ENCODE measurements at regions not wholly inside any gene's neighbourhood (a gene's known extent, or its start where the extent isn't known, plus 50 kb on each side); places are given as distances from the start of the nearest gene placed in this dataset.

DNA sequence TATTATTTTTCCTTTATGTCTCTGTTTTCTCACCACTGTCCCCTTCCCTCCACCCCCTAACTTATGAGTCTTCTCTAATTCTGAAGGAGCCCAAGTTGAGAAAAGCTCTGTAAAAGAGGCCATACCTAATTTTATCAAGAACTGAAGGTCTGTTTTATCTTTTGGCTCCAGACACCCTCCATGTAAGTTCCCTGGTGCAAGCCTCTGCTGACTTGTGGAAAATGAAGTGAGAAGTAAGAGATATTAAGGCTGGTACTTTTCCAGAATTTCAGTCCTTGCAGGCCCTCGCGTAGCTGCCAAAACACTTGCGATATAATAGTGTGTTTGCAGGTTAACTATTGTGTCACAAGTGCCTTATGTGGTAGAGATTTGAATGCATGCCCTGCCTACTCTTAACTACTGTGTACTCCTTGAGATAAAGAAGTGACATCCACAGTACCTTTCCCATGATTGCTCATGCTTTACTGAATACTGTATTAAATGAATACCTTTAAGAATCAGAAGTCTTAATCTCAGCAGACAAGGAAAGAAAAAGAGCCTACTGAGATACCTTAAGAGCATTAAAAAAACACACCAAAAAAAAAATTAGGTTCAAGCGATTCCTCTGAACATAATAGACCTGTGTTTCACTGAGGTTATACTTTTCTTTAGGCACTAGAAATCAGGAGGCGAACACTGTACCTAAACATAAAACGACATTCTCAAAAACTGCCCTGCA, 143.6 kb upstream of the ZNF184 start:
- TF ChIP-seq, protein P1, sequence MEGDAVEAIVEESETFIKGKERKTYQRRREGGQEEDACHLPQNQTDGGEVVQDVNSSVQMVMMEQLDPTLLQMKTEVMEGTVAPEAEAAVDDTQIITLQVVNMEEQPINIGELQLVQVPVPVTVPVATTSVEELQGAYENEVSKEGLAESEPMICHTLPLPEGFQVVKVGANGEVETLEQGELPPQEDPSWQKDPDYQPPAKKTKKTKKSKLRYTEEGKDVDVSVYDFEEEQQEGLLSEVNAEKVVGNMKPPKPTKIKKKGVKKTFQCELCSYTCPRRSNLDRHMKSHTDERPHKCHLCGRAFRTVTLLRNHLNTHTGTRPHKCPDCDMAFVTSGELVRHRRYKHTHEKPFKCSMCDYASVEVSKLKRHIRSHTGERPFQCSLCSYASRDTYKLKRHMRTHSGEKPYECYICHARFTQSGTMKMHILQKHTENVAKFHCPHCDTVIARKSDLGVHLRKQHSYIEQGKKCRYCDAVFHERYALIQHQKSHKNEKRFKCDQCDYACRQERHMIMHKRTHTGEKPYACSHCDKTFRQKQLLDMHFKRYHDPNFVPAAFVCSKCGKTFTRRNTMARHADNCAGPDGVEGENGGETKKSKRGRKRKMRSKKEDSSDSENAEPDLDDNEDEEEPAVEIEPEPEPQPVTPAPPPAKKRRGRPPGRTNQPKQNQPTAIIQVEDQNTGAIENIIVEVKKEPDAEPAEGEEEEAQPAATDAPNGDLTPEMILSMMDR (IDR thresholded peaks at IDR 0.05) = no peak
- no peak for TF ChIP-seq POLR2A (IDR thresholded peaks at IDR 0.05)

Data from adrenal gland (tissue), 5 donors.